ENCODE measurements at regions not wholly inside any gene's neighbourhood (a gene's known extent, or its start where the extent isn't known, plus 50 kb on each side); places are given as distances from the start of the nearest gene placed in this dataset.

DNA sequence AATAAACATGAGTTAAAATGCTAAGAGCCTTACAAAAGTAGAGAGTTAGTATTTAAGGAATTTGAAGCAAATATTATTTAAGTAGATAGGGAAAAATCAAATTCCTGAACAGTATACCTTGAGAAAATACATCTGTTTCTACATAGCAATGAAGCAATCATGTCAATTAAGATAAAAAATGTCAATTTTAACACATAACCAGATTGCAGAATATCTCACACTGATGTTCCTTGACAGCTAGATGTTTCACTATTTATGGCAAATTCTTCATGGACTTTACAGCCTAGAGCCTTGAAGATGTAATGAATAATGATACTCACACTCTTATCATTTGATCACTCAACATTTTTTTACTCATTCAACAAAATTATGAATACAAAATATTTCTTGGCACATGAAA lies 708.2 kb upstream of the PTPRD start:
- TF ChIP-seq, protein P1, sequence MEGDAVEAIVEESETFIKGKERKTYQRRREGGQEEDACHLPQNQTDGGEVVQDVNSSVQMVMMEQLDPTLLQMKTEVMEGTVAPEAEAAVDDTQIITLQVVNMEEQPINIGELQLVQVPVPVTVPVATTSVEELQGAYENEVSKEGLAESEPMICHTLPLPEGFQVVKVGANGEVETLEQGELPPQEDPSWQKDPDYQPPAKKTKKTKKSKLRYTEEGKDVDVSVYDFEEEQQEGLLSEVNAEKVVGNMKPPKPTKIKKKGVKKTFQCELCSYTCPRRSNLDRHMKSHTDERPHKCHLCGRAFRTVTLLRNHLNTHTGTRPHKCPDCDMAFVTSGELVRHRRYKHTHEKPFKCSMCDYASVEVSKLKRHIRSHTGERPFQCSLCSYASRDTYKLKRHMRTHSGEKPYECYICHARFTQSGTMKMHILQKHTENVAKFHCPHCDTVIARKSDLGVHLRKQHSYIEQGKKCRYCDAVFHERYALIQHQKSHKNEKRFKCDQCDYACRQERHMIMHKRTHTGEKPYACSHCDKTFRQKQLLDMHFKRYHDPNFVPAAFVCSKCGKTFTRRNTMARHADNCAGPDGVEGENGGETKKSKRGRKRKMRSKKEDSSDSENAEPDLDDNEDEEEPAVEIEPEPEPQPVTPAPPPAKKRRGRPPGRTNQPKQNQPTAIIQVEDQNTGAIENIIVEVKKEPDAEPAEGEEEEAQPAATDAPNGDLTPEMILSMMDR (IDR thresholded peaks at IDR 0.05): no peak
- no peak for TF ChIP-seq POLR2A (IDR thresholded peaks at IDR 0.05)
